Stomach smooth muscle (tissue), 2 donors: ENCODE measurements at regions not wholly inside any gene's neighbourhood (a gene's known extent, or its start where the extent isn't known, plus 50 kb on each side); places are given as distances from the start of the nearest gene placed in this dataset.

Experiments used
- H3K27ac ChIP-seq: one replicate; pipeline ENCODE4 v1.7.0; 2013; ENCODE audit warnings: mild to moderate bottlenecking, low read length, inconsistent platforms
- H3K27me3 ChIP-seq, 2 donors: one replicate each; pipeline ENCODE4 v1.7.0; 2013; ENCODE audit warnings: low read length in 2 of 2; ENCODE audit not compliant: insufficient read depth in 2 of 2, control insufficient read depth in 1 of 2
- H3K36me3 ChIP-seq, 2 donors: one replicate each; pipeline ENCODE4 v1.7.0; 2013; ENCODE audit warnings: low read length in 2 of 2; ENCODE audit not compliant: control insufficient read depth in 2 of 2, insufficient read depth in 2 of 2
- H3K4me1 ChIP-seq: one replicate; pipeline ENCODE4 v1.7.0; 2013; ENCODE audit warnings: low read length; ENCODE audit not compliant: control insufficient read depth, insufficient read depth
- H3K4me3 ChIP-seq, 2 donors: one replicate each; pipeline ENCODE4 v1.7.0; 2013; ENCODE audit warnings: low read length in 2 of 2
- H3K9ac ChIP-seq, 2 donors: one replicate each; pipeline ENCODE4 v1.7.0; 2013; ENCODE audit warnings: low read length in 2 of 2, mild to moderate bottlenecking in 1 of 2
- H3K9me3 ChIP-seq, 2 donors: one replicate each; pipeline ENCODE4 v1.7.0; 2013; ENCODE audit warnings: low read length in 2 of 2; ENCODE audit not compliant: control insufficient read depth in 2 of 2
- donor health status: healthy.
- donor health status: Pancreatic carcinoma.

- no peaks in the 10 kb centered on the region for H3K4me1 ChIP-seq
- peaks cover 9 to 10% of the 10 kb centered on the region in 2 donors for H3K27me3 ChIP-seq
- H3K27ac ChIP-seq, result no peak overlapping the region
- H3K4me3 ChIP-seq, result no peak overlapping the region
- H3K9me3 ChIP-seq, result no peaks in the 10 kb centered on the region
- no peaks in the 10 kb centered on the region for H3K36me3 ChIP-seq
- no peak overlapping the region for H3K9ac ChIP-seq
Measured at GRCh38 chr17:77001487-77001886, 133.3 kb downstream of the MGAT5B start.

- H3K4me3 ChIP-seq, result no peak overlapping the region
- H3K9me3 ChIP-seq, result no peaks in the 10 kb centered on the region
- no peak overlapping the region for H3K9ac ChIP-seq
- H3K27ac ChIP-seq, result no peak overlapping the region
- H3K4me1 ChIP-seq, result no peaks in the 10 kb centered on the region
- no peaks in the 10 kb centered on the region for H3K36me3 ChIP-seq
- H3K27me3 ChIP-seq, result peaks cover 9 to 10% of the 10 kb centered on the region in 2 donors
Measured at GRCh38 chr17:77002103-77003045, 134.2 kb downstream of the MGAT5B start.

- Histone ChIP-seq H3K27ac (no peak overlapping the region), H3K27me3 (peaks cover 5 to 9% of the 10 kb centered on the region in 2 donors)
Measured at GRCh38 chr17:77003699-77004098, 135.5 kb downstream of the MGAT5B start.

DNA sequence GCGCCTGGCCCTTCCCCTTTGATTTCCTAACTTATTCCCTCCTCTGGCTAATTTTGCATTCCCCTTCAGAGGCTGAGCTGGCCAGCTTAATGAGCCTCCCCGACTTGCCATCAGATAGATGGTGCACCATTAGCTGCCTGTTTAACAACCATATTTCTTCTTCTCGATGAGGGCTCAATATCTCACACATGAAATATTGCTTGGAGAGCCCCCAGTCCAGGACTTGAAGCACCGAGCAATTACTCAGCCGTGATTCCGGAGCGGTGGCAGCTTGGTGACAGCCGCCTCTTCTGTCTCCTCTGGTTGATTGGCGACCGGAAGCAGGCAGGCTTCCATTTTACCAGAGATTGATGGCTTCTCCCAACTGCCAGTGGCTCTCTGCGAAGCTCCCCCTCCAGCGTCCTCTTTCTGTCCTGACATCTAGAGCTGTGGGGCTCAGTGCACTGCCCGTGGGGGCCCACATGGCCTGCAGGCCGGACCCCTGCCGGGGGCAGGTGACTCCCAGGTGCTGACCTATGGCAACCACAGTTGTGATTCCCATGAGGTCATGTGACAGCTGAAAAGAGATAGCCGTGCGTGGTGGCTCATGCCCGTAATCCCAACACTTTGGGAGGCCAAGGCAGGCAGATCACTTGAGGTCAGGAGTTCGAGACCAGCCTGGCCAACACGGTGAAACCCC is 133.7 kb upstream of the SEC14L1 start:
- H3K36me3 ChIP-seq, result no peaks in the 10 kb centered on the region

More at GRCh38 chr17:77003699-77004098, 135.5 kb downstream of the MGAT5B start:
- no peaks in the 10 kb centered on the region for H3K4me1 ChIP-seq
- no peaks in the 10 kb centered on the region for H3K36me3 ChIP-seq
- no peaks in the 10 kb centered on the region for H3K9me3 ChIP-seq
- no peak overlapping the region for H3K9ac ChIP-seq
- no peak overlapping the region for H3K4me3 ChIP-seq

DNA sequence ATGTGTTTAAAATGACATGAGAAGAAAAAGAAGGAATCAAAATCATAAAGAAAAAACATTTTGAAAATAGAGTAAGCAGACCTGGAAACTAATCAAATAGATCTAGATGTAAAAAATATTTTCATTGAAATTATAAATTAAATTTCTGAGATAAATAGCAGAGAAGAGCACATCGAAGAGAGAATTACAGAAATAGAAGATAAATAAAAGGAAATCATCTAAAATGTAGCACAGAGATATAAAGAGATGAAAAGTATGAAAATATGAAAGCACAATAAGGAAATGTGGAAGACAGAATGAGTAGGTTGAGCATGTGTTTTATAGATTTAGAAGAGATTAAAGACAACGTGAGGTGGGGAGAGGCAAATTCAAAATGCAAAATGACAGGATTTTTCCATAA is 130.9 kb upstream of the SEC14L1 start:
- H3K36me3 ChIP-seq, result no peaks in the 10 kb centered on the region

More for the DNA sequence above, 133.7 kb upstream of the SEC14L1 start:
- Histone ChIP-seq H3K9ac (no peak overlapping the region), H3K4me3 (no peak overlapping the region), H3K27me3 (peaks cover 0 to 2% of the 10 kb centered on the region in 2 donors), H3K9me3 (peaks cover 11 to 20% of the 10 kb centered on the region in 2 donors), H3K4me1 (no peaks in the 10 kb centered on the region), H3K27ac (no peak overlapping the region)

GRCh38 chr17:77010667-77011066 is 130.1 kb upstream of the SEC14L1 start:
- no peaks in the 10 kb centered on the region for H3K27me3 ChIP-seq
- peaks cover 11 to 20% of the 10 kb centered on the region in 2 donors for H3K9me3 ChIP-seq

More for the DNA sequence above, 130.9 kb upstream of the SEC14L1 start:
- H3K9me3 ChIP-seq, result peaks cover 11 to 20% of the 10 kb centered on the region in 2 donors
- H3K4me1 ChIP-seq, result no peaks in the 10 kb centered on the region
- no peaks in the 10 kb centered on the region for H3K27me3 ChIP-seq
- H3K27ac ChIP-seq, result no peak overlapping the region
- no peak overlapping the region for H3K4me3 ChIP-seq
- H3K9ac ChIP-seq, result no peak overlapping the region

GRCh38 chr17:77011173-77012011 is 129.4 kb upstream of the SEC14L1 start:
- peaks cover 11 to 20% of the 10 kb centered on the region in 2 donors for H3K9me3 ChIP-seq
- no peaks in the 10 kb centered on the region for H3K36me3 ChIP-seq
- H3K9ac ChIP-seq, result no peak overlapping the region
- no peaks in the 10 kb centered on the region for H3K27me3 ChIP-seq
- no peak overlapping the region for H3K27ac ChIP-seq
- no peaks in the 10 kb centered on the region for H3K4me1 ChIP-seq
- no peak overlapping the region for H3K4me3 ChIP-seq

More at GRCh38 chr17:77010667-77011066, 130.1 kb upstream of the SEC14L1 start:
- Histone ChIP-seq H3K4me1 (no peaks in the 10 kb centered on the region), H3K9ac (no peak overlapping the region), H3K36me3 (no peaks in the 10 kb centered on the region), H3K27ac (no peak overlapping the region), H3K4me3 (no peak overlapping the region)

DNA sequence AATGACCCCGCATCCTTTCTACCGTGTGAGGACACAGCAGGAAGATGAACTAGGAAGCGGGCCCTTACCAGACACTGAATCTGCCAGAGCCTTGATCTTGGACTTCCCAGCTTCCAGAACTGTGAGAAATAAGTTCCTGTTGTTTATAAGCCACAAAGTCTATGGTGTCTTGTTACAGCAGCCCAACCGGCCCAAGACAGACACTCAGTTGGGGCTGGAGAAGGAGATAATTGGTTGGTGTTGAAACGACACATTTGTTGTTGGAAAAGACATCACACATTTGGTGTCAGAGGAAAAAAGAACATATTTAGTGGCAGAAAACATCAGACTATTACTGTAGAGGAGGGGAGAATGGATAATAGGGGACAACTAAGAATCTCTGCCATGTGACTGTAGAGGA is 122.3 kb upstream of the SEC14L1 start:
- H3K9ac ChIP-seq, result no peak overlapping the region
- H3K36me3 ChIP-seq, result no peaks in the 10 kb centered on the region
- no peaks in the 10 kb centered on the region for H3K27me3 ChIP-seq
- H3K4me1 ChIP-seq, result no peaks in the 10 kb centered on the region
- no peaks in the 10 kb centered on the region for H3K9me3 ChIP-seq
- H3K27ac ChIP-seq, result no peak overlapping the region
- no peak overlapping the region for H3K4me3 ChIP-seq

DNA sequence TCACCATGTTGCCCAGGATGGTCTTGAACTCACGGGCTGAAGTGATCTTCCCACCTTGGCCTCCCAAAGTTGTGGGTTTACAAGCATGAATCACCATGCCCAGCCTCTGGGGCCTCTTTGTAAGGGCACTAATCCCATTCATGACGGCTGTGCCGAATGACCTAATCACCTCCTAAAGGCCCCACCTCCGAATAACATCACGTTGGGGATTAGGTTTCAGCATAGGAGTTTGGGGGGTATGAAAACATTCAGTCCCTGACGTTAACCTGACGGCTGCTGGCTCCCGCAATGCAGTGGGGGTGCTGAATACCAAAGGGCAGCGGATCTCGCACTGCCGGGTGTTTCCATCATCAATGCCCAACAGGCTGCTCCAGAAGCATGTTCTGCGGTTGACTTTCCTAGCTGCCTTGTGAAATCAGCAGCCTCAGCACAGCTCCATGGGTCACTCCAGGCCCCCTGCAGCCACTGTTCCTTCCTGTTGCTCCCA is 120.8 kb upstream of the SEC14L1 start:
- Histone ChIP-seq H3K27ac (no peak overlapping the region), H3K9me3 (no peaks in the 10 kb centered on the region), H3K27me3 (no peaks in the 10 kb centered on the region), H3K4me3 (no peak overlapping the region), H3K9ac (no peak overlapping the region), H3K36me3 (no peaks in the 10 kb centered on the region), H3K4me1 (no peaks in the 10 kb centered on the region)

DNA sequence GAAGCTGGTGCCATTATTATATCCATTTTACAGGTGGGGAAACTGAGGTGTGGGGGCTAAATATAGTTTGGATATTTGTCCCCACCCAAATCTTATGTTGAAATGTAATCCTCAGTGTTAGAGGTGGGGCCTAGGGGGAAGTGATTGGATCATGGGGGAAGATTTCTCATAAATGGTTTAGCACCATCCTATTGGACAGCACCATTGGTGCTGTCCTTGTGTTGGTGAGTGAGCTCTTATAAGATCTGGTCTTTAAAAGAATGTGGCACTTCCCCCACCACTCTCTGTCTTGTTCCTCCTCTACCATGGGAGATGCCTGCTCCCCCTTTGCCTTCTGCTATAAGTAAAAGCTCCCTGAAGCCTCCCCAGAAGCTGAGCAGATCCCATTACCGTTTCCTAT is 119.8 kb upstream of the SEC14L1 start:
- H3K36me3 ChIP-seq, result no peaks in the 10 kb centered on the region
- no peaks in the 10 kb centered on the region for H3K27me3 ChIP-seq
- H3K9ac ChIP-seq, result no peak overlapping the region
- no peaks in the 10 kb centered on the region for H3K4me1 ChIP-seq
- H3K4me3 ChIP-seq, result no peak overlapping the region
- no peak overlapping the region for H3K27ac ChIP-seq
- H3K9me3 ChIP-seq, result no peaks in the 10 kb centered on the region
